Limb (tissue), 2 donors: ENCODE measurements at regions not wholly inside any gene's neighbourhood (a gene's known extent, or its start where the extent isn't known, plus 50 kb on each side); places are given as distances from the start of the nearest gene placed in this dataset.
A peak's percentile ranks its signal among the peaks of the same experiment; 100 is the strongest.

ENCODE experiments used
- DNase-seq, 2 donors: peaks; one replicate each; pipeline ENCODE4 v3.0.0-alpha.2; 2016; ENCODE audit errors: extremely low spot score in 2 of 2

DNA sequence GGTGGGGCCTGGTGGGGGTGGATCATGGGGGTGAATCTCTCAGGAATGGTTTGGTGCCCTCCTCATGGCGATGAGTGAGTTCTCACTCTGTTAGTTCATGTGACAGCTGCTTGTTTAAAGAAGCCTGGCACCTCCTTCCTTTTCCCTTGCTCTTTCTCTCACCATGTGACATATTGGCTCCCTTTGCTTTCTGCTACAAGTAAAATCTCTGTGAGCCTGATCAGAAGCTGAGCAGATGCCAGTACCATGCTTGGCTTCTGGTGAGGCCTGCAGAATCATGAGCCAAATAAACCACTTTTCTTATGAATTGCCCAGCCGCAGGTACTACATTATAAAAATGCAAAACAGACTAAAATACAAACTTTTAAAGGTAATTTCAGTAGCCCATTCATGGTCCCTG is 73.4 kb upstream of the TEX51 start:
- no peak for DNase-seq

DNA sequence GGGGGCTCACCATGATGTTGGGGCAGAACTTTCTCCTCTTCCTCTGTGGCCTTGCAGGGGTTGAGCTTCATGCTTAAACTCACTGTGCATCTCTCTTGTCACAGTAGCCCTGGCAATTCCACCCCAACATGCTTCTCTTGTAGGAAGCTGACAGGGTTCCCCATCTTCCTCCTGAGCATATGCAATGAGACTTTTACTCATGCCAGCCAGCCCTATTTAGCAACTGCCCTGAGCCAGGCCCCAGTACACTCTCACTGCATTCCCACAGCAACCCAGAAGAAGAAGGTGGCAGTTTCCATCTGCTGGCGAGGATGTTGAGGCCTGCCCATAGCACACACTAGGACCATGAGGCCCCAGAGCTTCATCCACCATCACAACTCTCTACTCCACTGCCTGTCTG is 72.2 kb upstream of the TEX51 start:
- DNase-seq, result no peak

DNA sequence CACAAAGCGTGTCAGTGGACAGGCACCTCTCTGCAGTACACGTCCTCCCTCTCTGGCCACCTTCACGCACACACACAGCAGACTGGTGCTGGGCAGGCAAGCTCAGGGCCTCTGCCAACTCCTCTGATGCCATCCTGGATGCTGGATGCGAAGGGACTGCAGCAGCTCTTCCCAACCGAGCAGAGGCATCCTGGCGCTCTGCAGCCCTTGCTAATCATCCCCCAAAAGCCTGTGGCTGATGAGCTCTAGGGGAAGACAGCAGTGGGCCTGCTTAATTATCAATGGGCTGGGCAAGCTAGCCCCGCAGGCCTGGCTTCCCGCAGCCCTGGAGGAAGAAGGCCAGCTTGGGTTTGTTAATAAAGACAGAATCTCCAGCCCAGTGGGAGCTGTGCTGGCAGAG is 71.3 kb upstream of the TEX51 start:
- DNase-seq, result no peak

DNA sequence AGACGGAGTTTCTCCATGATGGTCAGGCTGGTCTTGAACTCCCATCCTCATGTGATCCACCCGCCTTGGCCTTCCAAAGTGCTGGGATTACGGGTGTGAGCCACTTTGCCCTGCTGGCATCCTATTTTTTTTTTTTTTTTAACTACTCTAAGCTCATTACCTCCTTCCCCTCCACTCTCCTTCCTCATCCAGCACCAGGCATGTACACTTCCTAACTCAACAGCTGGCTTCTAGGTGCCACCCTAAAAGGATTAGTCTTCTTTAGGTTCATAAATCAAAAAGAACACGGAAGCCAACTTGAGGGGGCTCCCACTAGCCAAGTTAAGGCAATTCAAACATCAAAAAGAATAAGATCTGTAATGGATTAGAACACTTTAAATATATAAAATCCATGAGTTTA is 70.6 kb upstream of the TEX51 start:
- no peak for DNase-seq

DNA sequence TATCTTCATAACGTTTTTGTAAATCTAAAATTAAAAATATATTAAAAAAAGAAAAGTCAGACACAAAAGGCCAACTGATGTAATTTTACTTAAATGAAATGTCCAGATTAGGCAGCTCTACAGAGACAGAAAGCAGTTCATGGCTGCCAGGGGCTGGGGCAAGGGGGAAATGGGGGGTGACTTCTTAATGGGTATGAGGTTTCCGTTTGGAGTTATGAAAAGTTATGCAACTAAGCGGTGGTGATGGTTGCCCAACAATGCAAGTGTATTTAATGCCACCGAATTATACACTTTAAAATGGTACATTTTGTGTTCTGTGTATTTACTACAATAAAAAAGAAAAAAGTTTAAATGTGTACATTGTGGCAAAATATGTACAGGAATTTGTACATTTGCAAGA is 70.2 kb upstream of the TEX51 start:
- DNase-seq, result no peak

DNA sequence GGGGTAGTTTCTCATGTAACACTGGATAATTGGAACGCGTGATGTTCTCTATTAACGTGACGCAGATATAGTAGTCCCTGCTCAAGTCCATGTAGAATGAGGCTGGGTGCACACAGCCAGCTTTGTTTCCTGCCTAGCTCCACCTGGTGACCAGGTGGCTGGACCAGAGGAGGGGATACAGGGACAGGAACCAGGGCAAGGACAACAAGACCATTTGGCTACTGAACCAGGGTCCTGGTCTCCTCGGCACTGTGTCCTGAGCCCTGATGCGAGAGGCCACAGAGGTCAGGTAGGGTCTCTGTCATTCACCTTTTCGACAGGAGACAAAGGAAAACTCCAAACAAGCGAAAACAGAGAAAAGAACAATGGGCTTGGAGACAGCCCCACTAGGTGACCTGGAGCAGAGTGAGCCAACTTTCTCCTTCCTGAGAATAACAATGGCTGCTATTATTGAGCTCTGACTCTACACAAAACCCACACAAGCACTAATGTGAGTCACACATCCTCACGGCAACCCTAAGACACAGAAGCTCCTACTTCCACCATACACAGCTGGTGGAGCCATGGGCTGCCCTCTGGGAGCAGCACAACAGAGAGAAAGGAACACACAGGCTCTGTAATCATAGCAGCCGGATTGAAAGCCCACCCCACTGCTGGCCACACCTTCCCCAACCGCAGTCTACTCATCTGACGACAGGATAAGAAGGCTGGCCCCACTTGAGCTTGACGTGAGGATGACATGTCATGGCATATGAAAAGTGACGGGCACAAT is 67.3 kb upstream of the TEX51 start:
- no peak for DNase-seq

DNA sequence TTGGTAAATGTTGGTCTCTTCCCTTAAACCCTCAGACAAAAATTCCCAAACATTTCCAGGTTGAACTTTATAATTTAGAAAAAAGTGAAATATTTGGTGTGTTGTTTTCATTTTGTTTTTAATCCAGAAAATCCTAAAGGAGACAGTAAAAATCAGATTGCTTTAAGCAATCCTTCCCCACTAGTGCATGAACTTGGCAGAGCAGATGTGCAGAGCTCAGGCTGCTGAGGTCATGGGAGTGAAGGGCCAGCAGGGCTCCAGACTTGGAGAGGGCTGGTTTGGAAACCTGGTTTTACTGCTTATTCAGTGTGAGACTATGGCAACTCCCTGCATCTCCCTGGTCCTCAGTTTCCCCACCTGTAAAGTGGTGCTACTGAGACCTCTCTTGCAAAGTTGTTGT is 66.7 kb upstream of the TEX51 start:
- DNase-seq, result no peak

DNA sequence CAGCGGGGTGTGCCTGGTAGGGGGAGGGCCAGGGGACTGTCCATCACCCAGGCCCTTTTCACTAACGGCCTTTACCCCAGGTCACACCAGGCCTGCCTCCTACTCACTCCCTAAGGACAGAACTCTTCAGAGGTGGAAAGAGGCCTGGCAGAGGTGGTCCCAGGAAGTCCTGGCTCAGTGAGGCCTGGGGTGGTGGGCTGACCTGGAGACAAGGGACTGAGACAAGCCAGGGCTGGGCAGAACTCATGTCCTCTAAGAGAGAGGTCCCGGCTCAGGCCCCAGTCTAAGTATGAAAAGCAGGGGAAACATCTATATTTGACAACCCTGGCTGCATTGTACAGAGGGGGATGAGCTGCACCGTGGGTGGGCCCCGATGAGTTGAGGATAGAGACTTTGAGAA is 65.9 kb upstream of the TEX51 start:
- DNase-seq, result no peak

DNA sequence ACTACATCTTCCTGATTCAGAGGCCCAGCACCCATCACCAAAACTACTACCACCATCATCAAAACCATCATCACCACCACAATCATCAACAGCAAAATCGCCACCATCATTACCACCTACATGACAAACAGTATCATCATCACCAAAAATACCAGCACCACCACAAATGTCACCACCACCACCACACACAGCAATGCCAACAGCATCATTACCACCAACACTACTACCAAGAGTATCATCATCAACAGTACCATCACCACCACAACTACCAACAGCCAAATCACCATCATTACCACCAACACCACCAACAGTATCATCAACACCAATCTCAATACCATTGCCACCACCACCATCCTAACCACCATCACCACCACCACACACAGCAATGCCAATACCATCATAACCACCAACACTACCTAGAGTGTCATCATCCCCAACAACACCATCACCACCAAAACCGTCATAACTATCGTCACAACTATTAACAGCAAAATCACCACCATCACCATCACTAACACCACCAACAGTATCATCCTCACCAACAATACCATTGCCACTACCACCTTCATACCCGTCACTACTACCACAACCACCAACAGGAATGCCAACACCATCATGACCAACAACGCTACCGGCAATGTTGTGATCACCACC is 64.6 kb upstream of the TEX51 start:
- DNase-seq, result no peak

DNA sequence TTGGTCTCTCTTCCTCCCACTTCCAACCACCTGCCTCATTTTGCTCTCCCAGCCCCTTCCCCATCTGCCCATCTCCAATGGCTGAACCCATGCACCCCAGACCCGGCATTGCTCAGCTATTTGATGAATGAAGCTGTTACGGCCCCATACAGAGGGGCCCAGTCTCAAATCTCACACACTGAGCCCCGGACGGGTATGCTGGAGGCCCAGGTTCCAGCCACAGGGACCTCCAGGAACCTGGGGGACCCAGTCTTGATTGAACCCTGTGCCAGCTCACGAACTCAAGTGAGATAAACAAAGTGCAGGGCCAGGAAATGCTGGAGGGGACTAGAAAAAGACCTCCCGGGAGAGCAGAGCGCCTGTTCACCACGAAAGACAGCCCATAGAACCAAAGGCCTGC is 63.4 kb upstream of the TEX51 start:
- DNase-seq, result no peak

DNA sequence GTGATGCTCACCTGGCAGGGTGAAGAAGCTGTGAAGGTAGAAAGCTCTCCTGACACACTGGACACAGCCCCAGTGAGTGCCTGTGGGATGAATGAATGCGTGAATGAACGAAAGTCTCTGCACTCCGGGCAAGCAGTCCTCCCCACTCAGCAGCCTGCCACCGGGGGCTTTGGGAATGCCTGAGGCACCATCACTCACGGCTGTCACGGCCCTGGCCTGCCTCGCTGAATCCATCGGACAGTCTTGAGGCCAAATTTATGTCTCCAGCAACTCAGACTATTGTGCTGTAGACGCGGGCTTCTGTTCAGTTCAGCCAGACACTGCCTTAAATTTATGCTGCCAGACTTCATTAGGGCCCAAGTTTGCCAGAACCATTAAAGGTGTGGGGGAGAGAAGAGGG is 62.9 kb upstream of the TEX51 start:
- DNase-seq, result no peak

DNA sequence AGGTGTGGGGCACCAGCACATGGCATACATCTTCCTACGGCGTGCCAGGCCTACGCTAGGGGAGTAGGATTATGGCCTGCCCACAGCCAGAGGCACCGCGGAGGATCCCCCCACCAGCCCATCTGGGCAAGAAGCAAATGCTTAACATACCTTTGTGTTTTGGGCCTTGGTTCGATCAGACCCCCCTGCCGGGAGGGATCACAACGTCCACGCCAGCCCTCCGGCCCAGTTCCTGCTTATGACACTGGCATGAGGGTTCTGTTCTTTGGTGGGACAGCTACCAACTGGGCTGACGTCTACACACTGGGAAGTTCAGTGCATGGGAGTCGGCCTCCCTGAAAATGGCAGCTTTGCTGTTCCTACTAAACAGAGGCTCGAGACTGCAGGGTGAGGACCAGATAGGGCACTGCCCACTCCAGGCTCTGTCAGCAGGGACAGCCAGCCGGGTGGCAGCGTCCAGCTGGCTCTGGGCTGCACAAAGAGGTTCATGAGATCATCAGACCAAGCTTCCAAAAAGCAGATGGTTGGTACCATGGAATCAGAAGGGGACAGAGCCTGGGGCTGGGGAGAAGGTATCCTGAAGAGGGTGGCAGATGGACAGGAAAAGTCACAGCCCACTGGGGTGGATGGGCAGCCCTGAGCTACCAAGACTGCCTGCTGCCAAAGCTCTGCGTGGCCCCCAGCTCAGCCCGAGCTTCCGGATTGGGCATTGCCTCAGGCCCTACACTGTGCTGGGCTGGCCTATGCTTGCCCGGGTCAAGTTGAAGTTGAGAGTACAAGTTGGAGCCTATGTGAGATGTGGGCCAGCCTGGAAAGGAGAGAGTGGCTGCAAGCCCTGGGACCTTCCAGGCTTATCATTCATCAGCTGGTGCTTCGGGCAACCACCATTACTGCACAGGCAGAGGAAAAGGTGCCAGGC is 61.7 kb upstream of the TEX51 start:
- DNase-seq, result no peak

DNA sequence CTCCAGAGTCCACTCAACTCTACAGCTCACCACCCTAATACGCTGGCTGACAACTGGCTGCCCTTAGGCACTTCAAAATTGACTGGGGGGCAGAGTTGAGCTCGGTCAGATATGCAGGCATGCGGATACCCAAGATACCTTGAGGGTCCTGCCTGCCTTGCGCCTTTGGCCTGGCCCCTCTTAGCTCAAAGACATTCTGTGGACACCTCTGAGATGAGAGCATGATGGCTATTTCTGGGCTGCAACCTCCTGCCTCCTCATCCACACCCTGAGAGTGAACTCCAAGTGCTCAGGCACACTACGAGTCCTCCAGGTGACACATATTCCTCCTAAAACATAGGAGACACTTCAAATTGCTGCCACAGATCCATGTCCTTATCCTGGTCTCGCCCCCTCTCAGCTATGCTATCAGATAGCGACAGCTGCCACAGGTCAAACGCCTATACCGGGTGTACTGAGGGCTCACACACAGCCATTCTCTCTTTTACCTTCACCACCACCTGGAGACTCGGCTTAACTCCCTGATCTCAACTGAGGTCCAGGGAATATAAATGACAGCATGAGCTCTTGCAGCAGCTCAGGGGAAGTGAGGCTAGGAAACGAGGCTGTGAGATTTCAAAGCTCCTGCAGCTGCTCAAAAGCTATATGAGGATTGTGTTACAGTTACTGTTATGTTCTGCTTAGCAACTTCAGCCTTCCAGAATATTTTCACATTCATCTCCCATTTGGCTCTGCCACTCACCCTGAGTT is 60.5 kb upstream of the TEX51 start:
- peak in 1 of 2 donors; percentile 77 for DNase-seq

DNA sequence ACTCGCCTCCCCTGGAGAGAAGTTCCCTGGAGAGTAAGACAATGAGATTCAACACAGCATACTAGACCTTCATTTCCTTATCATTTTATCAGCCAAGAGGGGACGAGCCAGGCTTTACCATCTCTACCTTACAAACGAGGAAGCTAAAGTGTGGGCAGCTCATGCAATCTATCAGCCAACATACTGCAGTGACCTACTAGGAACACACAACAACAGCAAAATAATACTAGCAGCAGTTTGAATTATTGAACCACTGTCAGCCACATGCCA is 60.0 kb upstream of the TEX51 start:
- DNase-seq, result no peak

DNA sequence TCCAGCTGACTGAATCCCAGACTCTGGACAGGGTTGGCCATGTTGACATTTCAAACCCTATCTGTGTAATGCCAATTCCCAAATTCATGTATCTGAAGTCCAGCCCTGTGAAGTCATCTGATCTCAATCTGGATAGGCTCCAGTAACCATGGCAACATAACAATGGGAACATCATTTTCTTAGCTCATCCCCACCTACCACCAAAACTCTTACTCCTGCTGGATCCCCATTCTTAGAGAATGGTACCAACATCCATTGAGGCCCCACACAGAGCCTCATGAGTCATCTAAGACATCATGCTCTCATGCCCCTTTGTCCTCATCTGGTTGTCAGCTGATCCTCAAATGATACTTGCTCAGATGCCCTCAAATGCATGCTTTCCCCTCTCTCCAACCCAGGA is 58.9 kb upstream of the TEX51 start:
- peak in 1 of 2 donors; percentile 55 for DNase-seq

DNA sequence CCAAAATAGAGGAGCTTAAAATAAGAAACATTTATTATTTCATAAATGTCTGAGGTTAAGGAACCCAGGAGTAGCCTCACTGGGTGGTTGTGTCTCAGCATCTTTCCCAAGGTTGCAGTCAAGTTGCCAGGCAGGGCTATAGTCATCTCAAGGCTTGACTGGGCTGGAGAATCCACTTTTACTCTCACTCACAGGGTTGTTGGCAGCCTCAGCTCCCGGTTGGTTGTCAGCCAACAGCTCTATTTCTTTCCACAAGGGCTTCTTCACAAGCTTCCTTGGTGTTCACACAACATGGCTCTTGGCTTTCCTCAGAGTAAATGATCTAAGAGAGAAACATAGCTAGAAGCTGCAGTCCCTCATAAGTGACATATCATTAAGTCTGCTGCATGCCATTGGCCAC is 55.6 kb upstream of the TEX51 start:
- no peak for DNase-seq

DNA sequence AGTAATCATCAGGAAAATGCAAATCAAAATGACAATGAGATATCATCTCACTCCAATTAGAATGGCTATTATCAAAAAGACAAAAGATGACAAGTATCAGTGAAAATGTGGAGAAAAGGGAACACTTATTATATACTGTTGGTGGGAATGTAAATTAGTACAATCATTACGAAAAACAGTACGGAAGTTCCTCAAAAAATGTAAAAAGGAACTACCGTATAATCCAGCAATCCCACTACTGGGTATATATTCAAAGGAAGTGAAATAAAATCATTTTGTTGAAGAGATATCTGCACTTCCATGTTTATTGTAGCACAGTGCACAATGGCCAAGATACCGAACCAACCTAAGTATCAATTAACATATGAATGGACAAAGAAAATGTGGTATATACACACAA is 52.4 kb upstream of the TEX51 start:
- DNase-seq, result no peak
